GM19452 (cell line): ENCODE measurements at regions not wholly inside any gene's neighbourhood (a gene's known extent, or its start where the extent isn't known, plus 50 kb on each side); places are given as distances from the start of the nearest gene placed in this dataset.

Experiments used
- ATAC-seq: cut with Tn5 transposase; IDR thresholded peaks from one replicate; pipeline ENCODE4 v1.9.1; 2021; ENCODE audit not compliant: unreplicated experiment

- ATAC-seq, result no peak
Observed at GRCh38 chr12:65653321-65653720, 171.0 kb upstream of the HMGA2 start.

- ATAC-seq, result no peak
Observed at GRCh38 chr12:65653946-65654629, 170.2 kb upstream of the HMGA2 start.

- ATAC-seq, result no peak
Observed at GRCh38 chr12:65655074-65655493, 169.2 kb upstream of the HMGA2 start.

DNA sequence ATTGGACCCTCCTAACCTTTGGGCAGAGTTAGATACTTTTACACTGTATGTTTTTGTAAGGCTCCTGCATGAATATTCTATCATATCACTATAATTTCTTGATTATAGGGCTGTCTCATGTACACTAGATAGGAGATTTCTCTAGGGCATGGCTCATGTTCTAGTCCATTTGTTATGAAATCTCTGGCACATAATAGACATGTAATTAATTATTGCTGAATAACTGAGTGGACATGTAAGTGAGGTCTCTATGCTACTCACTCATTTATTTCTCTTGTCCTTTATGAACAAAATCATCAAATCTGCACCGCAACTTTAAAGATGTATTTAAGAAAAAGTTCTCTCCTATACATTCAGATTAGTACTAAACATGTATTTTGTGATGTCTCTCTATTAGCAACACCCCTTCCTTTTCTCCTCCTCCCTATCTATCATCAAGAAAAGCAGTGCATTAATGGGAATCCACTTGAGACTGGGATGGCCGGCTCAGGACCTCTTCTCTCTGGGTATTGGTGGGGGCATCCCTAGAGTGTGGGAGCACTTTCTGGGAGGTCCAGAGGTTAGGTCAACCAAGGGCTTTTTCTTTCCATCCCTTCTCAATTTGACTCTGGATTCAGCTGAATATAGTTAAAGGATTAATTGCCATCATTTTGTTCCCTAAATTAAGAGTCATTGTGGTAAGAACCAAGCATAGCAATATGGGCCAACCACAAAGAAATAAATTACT lies 168.0 kb upstream of the HMGA2 start:
- no peak for ATAC-seq

DNA sequence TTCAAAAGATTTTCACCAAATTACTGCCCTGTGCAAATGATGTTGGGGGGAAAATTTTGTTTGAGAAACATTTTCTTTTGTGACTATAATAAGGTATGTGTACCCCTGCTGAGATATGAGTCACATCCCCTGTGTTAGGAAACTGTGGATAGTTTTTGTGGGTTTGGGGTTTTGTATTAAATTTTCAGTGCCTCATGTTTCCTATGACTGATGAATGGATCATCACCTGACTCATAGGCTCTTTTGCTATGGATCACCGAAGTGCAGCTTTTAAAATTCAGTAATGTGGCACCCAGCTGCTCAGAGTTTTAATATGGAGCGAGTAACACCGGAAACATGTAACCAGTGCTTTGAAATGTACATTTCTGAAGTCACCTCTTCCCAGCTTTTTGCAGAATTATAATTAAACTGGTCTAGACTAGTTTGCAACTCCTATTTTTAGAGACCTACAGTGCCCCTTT lies 167.4 kb upstream of the HMGA2 start:
- no peak for ATAC-seq

GRCh38 chr12:65657635-65658034 lies 166.6 kb upstream of the HMGA2 start:
- ATAC-seq, result no peak

DNA sequence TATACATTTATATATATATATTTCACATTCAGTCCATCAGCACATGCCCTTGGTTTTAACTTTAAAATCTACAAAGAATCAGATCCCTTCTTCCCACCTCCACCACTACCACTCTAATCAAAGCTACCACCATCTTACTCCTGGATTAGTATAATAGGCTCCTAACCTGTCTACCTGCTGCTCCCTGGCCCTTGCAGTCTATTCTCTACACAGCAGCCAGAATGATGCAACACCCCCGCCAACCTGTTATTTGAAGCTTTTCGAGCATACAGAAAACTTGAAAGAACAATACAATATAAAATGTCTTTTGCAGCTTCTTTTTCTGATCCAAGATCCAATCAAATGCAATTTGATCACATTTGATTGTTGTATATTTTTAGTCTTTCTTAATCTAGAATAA lies 165.9 kb upstream of the HMGA2 start:
- no peak for ATAC-seq

DNA sequence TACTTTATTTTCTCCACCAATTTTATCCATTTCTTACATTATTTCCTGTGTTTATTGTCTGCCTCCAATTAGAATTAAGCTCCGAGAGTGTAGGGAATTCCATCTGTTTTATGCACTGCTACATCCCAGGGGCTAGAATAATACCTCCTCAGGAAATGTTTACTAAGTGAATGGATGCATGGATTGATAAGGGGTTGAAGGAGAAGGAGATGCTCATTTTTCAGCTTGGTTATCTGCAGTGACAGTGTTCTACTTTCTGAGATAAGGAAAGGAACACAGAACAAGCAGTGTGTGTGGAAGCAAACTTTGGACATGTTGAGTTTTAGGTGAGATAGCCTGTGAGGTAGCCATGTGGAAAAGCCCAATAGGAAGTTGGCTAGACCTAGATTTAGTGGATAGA lies 164.6 kb upstream of the HMGA2 start:
- ATAC-seq, result no peak

DNA sequence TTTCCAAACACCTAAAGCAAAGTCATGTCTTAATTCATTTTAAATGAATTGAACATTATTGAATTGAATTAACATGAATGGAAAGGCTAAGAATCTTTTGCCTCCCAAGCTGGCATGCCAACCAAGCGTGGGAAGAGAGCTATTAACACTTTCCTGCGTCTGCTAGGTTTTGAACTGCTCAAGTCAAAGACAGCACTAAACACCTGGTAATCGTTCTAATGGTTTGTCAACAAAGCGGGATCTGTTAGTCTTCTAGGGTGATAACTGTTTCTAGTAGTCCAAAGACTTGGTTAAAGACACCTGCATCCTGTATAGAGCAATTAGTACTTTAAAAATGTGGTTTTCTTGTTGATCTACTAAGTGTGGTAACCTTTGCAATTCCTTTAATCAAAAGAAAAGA lies 164.2 kb upstream of the HMGA2 start:
- no peak for ATAC-seq

GRCh38 chr12:65660836-65661235 lies 163.4 kb upstream of the HMGA2 start:
- no peak for ATAC-seq

DNA sequence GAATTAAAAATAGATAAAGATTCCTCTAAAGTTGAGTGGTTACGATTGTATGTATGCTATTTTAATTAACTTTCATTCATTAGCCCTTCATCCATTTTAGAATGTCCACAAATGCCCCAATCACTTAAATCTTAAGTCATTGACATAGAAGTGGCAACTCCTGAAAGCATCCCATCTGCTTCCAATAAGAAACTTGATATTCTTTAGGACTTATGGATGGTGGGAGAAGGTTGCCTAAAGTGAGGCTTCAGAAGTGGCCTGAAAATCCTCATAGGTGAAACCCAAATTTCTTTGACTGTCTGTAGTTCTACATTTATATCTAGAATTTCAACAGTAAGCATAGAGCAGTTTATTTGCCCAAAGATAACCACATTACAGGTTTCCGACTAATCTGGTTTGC lies 161.7 kb upstream of the HMGA2 start:
- no peak for ATAC-seq

GRCh38 chr12:65663097-65663496 lies 161.2 kb upstream of the HMGA2 start:
- ATAC-seq, result no peak

- ATAC-seq, result no peak
Observed at GRCh38 chr12:65663648-65664047, 160.6 kb upstream of the HMGA2 start.

- no peak for ATAC-seq
Observed at GRCh38 chr12:65664715-65665250, 159.5 kb upstream of the HMGA2 start.

DNA sequence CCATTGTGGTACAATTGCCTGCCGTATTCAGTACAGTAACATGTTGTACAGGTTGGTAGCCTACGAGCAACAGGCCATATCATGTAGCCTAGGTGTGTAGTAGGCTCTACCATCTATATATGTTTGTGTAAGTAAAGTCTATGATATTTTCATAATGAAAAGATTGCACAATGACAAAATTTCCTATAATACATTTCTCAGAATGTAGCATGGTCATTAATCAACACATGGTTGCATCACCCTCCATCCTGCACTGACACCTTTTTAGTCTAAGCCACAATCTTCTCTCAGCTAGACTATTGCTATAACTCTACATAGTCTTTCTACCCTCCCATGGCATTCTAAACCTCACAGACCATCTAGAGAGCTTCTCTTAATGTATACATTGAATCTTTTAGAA lies 158.5 kb upstream of the HMGA2 start:
- no peak for ATAC-seq

DNA sequence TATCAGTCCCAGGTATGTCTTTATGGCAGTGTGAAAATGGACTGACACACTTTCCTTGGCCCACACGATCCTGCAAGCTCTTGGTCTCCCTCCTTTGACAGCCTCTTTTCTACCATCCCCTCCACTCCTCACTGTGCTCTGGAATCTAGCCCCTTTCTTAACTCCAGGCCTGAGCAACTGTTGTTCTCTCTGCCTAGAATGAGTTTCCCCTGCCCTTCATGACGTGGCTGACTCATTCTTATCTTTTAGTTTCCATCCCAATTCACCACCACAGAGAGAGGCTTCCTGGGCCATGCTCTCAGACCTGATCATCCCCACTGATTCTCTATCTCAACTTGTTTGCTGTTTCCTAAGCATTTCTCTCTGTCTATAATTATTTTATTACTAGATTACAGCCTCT lies 157.4 kb upstream of the HMGA2 start:
- ATAC-seq, result no peak

DNA sequence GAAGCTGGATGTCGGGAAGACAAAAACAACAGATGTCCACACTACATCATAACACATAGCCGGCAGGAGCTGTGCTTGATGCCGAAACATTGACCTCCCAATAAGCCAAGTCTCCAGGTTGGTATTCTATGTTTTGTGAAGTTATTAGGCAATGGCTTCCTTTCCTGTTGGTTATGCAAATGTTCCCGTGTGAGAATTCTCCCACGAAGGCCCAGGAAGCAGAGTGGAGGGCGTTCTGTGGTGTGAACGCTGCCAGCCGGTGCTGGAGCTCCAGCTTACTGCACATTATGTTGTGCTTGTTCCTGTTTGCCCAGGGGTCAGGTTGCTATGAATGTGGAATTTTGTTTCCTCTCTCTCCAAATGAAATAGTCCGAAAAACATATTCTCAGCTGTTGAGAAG lies 156.4 kb upstream of the HMGA2 start:
- ATAC-seq, result no peak

DNA sequence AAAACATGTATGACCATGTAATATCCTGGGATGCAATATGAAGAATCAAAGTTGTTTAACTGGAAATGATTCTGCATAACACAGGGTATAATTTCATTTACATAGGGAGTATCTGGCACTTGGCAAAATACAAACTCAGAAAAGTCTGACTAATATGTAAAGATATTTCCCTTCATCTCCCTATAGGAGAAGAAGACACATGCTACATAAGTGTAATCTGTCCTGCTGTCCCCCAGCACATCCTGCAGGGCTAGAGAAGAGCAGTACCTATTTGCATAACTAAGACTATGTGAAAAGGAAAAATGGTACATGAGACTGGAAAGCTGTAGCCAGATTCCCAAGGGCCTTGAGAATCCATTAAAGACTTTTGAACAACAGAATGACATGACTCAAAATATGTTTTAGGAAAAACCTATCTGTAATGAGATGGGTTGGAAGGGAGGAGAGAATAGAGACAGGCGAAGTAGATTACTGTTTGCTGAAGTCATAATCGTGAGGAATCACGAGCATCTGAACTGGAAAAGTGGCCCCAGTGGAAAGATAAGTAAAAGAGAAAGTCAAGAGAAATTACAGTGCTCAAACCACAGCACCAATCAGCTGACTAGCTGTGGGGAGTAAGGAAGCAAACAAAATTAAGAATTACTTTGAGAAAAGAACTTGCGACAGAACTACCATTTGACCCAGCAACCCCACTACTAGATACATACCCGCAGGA lies 155.1 kb upstream of the HMGA2 start:
- no peak for ATAC-seq

DNA sequence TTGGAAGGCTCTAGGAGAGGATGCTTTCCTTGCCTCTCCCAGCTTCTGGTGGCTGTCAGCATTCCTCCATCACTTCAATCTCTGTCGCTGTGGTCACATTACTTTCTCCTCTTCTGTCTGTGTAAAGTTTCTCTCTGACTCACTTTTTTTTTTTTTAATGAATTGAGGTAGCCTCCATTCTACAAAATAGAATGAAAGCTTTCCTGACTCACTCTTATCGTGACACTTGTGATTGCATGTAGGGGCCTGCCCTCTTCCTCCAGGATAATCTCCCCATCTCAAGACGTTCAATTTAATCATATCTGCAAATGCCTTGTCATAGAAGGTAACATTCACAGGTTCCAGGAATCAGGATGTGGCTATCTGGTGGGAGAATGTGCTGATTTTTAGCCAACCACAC lies 153.5 kb upstream of the HMGA2 start:
- ATAC-seq, result no peak

DNA sequence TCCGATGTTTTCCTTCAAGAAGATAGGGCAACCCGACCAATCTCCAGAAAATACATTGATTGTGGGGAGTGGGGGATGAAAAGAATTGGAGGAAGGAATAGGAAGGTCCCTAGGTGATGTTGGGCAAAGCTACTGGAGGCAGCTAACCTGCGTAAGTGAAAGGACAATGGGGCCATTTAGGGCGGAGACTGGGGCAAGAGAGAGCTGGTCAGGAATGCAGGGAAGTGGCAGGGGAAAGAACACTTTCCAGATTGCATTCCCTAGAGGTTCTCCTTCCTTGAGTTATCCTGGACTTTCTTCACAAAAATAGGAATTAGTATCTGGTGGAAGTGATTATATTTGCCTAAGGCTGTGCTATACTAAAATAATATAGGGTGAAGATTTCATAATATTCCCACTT lies 151.8 kb upstream of the HMGA2 start:
- no peak for ATAC-seq

GRCh38 chr12:65673156-65673690 lies 151.1 kb upstream of the HMGA2 start:
- no peak for ATAC-seq

GRCh38 chr12:65673732-65674131 lies 150.6 kb upstream of the HMGA2 start:
- no peak for ATAC-seq
